T-helper 9 cell (primary cell): ENCODE measurements at regions not wholly inside any gene's neighbourhood (a gene's known extent, or its start where the extent isn't known, plus 50 kb on each side); places are given as distances from the start of the nearest gene placed in this dataset.
"Not testable (repeated sequence)": the region's sequence is repeated elsewhere in the genome, so short reads cannot be mapped to it uniquely, and the experiment has no call there.

ENCODE experiments used
- DNase-seq: peaks from one replicate; pipeline ENCODE4 v3.0.0-alpha.2; 2020

DNA sequence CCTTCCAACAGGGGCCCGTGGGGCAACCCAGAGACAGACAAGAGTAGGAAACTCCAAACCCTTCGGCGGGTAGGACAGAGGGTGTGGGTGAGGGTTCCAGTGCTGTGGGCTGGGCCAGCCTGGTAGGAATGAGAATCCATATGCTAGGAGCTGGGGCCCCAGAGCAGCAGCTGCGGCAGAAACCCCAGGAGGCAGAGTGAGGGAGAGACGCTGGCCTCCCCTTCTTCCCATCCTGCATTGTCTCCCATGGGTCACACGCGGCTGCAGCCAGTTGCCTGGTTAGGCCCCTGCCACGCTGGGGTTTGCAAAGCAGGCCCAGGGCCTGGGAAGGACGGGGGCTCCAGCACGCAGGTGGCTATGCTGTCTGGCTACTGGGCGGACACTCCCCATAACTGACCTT is 113.1 kb upstream of the CCZ1B start:
- DNase-seq = not testable (repeated sequence)

GRCh38 chr7:6939896-6940295 is 113.8 kb upstream of the CCZ1B start:
- DNase-seq = not testable (repeated sequence)

- DNase-seq = not testable (repeated sequence)
These were observed 120.8 kb upstream of the CCZ1B start for GRCh38 chr7:6946873-6947272.

- DNase-seq = not testable (repeated sequence)
These were observed 124.2 kb upstream of the CCZ1B start for GRCh38 chr7:6950231-6950630.

DNA sequence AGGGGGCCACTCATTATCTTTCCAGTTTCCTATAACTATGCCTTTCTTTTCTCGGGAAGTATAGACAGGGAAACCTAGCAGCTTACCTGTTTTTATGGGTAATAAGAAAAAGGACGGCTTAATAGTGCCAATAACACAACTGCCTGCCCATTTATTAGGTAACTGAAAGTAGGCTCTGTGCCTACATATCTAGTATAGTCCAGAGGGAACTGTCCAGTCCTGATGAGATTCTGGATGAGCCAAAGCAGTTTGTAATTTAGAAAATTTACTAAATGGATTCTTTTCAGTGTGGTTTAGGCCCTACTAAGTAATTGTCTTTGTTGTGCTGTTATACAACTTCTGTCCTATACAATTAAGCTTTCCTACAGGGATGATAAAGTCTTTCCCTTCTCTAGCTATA is 125.5 kb upstream of the CCZ1B start:
- DNase-seq = not testable (repeated sequence)

DNA sequence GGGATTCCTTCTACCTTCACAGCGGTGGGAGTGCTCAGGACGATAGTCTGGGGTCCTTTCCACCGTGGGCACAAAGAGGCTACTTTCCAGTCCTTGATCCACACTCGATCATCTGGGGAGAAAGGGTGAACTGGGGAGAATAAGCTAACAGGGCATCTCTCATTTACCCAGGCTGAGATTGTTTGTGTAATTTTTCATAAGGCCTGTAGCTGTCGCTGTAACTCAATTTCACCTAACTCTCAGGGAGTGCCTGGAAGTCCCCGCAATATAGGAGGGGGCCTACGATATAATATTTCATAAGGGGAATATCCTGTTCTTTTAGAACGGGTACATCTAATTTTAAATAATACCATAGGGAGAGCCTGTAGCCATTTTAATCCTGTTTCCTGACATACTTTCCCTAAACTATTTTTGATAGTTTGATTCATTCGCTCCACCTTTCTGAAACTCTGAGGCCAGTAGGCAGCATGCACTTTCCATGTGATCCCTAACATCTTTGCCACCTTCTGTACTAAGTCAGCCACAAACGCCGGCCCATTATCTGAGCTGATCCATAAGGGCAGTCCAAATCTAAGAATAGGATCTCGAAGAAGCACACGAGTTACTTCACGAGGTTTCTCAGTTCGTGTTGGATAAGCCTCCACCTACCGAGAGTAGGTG is 127.2 kb upstream of the CCZ1B start:
- not testable (repeated sequence) for DNase-seq

- DNase-seq = not testable (repeated sequence)
These were observed 127.7 kb upstream of the CCZ1B start for GRCh38 chr7:6953798-6954181.

DNA sequence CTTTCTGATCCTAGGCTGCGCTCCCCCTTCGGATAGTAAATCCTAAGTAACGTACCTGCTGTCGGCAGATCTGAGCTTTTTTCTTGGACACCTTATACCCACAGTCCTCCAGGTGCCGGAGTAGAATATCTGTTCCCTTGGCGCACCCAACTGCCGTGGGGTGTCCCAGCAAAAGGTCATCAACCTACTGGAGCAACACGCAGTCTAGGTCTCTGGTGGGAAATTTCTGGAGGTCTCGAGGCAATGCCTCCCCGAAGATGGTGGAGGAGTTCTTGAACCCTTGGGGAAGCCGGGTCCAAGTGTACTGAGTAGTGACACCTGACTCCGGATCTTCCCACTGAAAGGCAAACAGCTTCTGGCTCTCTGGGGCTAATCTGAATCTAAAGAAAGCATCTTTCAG is 129.3 kb upstream of the CCZ1B start:
- not testable (repeated sequence) for DNase-seq

- not testable (repeated sequence) for DNase-seq
These were observed 130.0 kb upstream of the CCZ1B start for GRCh38 chr7:6955990-6956566.

DNA sequence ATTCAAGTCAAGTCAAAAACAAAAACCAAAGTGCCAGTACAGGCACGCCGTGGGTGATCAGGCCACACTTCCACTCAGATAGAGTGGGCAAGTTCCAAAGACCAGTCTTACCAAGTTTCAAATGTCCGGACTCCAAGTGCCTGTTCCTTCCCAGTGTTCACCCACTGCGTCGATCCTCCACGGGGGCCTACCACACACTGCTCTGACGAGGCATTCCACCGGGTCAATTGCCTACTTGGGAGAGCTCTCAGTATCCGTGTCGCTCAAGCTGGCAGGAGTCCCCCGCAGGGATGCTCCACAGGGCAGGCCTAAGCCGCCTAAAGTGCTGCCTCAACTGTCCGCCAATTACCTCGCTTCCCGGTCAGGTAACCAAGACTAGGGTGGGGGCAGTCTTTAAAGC is 132.3 kb upstream of the CCZ1B start:
- not testable (repeated sequence) for DNase-seq

DNA sequence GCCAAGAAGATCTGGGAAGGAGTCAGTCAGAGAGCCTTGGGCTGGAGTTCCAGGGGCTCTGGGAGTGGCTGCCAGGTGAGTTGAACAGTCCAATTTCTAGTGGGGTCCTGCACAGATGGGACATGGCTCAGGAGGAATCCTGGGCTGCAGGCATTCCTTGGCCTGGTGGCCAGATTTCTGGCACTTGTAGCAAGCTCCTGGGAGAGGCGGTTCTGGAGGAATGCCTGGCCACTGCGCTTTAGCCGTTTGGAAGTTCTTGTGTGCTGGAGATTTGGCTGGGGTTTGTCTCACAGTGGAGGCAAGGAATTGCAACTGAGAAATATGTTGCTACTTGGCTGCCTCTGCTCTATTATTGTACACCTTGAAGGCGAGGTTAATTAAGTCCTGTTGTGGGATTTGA is 133.9 kb upstream of the CCZ1B start:
- not testable (repeated sequence) for DNase-seq

DNA sequence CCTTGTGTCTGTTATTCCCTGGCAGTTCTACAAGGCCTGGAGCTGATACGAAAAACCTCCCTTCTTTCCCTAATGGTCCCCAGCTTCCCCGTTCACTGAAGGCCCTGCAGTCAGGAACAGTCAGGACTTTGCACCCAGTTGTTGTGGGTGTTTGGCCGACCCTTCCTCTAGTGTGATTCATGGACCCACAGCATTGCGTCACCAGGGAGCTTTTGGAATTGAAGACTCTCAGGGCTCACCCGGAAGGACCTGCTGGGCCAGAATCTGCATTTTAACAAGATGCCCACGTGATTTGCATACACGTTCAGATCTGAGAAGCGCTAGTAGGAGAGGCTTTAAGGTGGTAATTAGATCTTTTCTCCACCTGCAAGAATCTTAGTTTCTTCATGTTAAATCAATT is 136.8 kb upstream of the CCZ1B start:
- not testable (repeated sequence) for DNase-seq

DNA sequence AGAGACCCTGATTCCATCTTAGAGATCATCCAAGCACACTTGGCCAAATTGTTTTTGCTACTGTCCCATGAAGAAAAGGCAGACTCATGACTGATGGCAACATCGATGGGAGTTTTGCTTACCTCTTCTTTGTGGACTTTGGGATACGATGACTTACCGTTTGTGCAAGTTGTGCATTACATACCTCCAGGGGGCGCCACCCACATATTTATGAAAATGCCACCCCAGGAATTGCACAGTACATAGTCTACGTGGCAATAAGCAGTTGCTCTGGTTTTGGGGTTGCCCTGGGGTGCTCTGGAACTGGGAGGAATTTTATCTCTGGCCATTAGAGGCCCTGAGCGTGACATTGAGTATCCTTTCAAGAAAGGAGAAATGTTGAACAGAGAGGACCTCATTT is 139.0 kb upstream of the CCZ1B start:
- DNase-seq = peak; percentile 68

- DNase-seq = not testable (repeated sequence)
These were observed 144.1 kb upstream of the CCZ1B start for GRCh38 chr7:6970180-6970579.

DNA sequence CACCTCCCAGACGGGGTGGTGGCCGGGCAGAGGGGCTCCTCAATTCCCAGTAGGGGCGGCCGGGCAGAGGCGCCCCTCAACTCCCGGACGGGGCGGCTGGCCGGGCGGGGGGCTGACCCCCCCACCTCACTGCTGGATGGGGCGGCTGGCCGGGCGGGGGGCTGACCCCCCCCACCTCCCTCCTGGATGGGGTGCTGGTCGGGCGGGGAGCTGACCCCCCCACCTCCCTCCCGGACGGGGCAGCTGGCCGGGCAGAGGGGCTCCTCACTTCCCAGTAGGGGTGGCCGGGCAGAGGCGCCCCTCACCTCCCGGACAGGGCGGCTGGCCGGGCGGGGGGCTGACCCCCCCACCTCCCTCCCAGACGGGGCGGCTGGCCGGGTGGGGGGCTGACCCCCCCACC is 148.8 kb upstream of the CCZ1B start:
- DNase-seq = not testable (repeated sequence)

GRCh38 chr7:6975346-6975745 is 149.3 kb upstream of the CCZ1B start:
- not testable (repeated sequence) for DNase-seq

- DNase-seq = not testable (repeated sequence)
These were observed 151.3 kb upstream of the CCZ1B start for GRCh38 chr7:6977368-6977767.

GRCh38 chr7:6978326-6978725 is 152.3 kb upstream of the CCZ1B start:
- not testable (repeated sequence) for DNase-seq

GRCh38 chr7:6979456-6979855 is 153.4 kb upstream of the CCZ1B start:
- DNase-seq = not testable (repeated sequence)

DNA sequence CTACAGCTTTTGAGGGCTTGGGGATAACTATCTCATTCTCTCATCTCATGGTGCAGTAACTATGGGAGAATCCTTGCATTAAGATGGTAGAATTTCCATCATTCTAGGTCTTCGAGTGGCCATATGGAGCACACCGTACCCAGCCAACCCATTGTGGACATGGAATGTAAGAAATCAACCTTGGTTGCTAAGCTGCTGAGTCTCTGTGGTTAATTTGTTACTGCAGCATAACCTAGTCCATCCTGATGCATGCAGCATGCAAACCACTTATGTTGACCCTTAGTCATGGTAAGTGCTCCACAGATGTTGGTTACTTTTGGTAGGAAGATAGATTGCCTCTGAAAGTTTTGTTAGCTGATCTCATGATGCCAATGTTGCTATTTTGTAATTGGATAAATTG is 156.3 kb upstream of the CCZ1B start:
- DNase-seq = not testable (repeated sequence)

GRCh38 chr7:6986892-6987291 is 160.8 kb upstream of the CCZ1B start:
- not testable (repeated sequence) for DNase-seq

DNA sequence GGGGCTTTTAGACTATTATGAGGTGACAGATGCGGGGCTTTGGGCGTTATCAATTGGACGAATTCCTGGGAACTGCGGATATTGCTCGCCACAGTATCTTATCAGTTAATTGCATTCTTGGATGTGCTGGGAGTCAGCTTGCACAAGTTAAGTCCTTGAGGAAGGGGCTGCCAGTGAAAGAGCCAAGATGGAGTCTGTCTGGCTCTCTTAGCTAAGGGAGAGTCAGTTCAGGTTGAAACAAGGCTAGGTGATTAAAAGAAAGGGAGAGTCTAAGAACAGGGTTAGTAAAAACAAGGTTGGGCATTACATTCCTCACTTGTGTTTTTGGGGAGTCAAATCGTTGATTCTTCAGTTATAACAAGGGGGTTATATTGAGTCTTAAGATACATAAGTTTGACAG is 162.5 kb upstream of the CCZ1B start:
- DNase-seq = not testable (repeated sequence)

- not testable (repeated sequence) for DNase-seq
These were observed 163.9 kb upstream of the CCZ1B start for GRCh38 chr7:6989968-6990367.

DNA sequence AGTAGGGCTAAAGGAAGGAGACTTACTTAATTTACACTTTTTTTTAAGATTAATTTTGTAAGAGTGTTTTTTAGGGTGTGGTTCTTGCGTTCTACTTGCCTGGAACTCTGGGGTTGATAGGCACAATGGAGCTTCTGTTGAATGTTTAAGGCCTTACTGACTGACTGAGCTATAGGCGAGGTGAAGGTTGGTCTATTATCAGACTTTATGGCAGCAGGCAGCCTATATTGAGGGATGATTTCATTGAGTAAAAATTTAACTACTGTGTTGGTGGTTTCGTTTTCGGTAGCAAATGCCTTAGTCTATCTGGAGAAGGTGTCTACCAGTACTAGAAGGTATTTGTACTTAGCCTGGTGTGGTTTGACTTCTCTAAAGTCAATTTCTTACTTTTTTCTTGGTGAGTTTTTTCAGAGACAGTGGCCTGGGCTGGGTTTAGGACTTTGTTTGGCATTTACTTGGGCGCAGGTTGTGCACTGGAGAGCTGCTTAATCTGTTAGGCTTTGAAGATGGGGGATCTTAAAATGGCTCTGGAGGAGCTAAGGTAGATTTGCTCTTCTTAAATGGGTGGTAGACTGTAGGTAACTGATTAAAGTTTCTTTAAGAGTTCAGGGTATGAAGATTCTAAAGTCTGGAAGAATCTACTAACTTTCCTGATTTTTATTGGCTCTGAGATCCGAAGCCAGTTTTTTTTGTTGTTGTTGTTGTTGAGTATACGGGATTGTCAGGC is 164.5 kb upstream of the CCZ1B start:
- not testable (repeated sequence) for DNase-seq
